Tibial nerve (tissue), 3 donors: ENCODE measurements at regions not wholly inside any gene's neighbourhood (a gene's known extent, or its start where the extent isn't known, plus 50 kb on each side); places are given as distances from the start of the nearest gene placed in this dataset.

Source experiments
- CTCF ChIP-seq, 5 experiments: fragments of 200-600 bp in 3 of 5; fragments of 450-650 bp in 2 of 5; sonication (generic) in 3 of 5; IDR thresholded peaks; one replicate each; pipeline ENCODE4 v1.5.1; 2016 to 2019; ENCODE audit warnings: antibody characterized with exemption in 5 of 5, mild to moderate bottlenecking in 3 of 5, moderate library complexity in 2 of 5
- POLR2A ChIP-seq, 2 donors: fragments of 450-650 bp; IDR thresholded peaks; one replicate each; pipeline ENCODE4 v1.6.1; 2017; ENCODE audit warnings: antibody characterized with exemption in 2 of 2, mild to moderate bottlenecking in 2 of 2, moderate library complexity in 2 of 2

DNA sequence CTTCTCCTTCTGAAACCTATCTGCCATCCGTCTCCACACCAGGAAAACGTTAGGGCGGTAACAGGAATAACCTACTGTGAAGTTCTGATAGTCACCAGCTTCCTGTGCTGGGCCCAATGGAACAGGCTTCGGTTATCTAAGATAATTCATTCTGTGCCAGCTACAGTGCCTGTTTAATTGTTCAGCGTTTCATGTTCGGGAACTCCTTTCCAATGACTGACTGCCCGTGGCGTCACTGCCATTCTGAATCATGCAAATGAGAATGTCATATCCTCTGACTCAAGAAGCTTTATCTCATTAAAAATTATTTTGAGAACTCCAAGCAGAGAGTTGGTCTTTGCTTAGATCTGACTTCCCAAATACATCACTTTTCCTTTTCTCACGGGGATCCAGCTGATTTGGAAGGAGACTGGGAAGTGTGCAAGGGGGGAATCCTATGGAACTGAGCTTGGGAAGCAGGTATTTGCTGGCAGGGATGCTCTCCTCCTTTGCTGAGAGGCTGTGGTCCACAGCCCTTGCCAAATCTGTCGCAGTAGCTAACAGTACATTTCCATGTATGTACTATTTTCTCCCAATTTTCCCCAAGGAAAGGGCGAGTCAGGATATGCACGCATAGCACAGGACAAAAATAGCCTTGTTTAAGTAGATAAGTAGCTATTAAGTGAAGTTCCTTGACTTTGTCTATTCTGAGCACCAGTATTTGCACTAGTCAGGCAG, 358.7 kb downstream of the LTN1 start:
- TF ChIP-seq POLR2A (IDR thresholded peaks at IDR 0.05) (no peak), CTCF (IDR thresholded peaks at IDR 0.05) (no peak)
